ENCODE measurements at regions not wholly inside any gene's neighbourhood (a gene's known extent, or its start where the extent isn't known, plus 50 kb on each side); places are given as distances from the start of the nearest gene placed in this dataset.

DNA sequence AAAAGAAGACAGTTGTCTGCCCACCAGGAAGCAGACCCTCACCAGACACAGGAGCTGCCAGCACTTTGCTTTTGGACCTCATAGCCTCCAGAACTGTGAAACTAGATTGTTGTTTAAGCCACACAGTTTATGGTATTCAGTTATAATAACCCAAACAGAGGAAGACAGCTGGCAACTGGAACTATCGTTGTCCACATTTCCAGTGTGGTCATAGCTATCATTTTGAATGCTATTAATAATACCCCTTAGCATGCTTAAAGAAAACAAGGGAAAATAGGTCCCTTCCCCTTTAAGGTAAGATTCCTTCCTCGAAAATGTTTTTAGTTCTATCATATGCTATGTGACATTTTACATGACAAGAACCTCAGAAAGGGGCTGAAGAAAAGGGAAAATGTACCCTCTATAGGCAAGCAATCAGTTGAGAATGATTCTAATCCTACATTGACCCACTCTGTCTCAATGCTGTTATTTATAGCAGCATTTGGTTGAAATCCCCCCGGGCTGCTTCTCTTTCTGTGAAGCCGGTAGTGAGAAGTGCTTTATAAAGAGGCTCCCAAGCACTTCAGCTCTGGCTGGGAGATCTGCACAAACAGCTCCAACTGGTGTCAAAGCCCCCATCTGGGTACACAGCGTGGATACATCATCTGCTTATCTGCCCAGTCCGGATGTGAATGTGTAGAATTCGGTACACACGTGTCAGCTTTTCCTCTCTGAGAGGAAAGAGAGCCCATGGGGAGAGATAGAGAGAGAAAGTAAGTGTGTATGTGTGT, 221.2 kb upstream of the FLRT2 start:
- no peak for DNase-seq
- H3K4me1 ChIP-seq, result no peaks in the 10 kb centered on the region

DNA sequence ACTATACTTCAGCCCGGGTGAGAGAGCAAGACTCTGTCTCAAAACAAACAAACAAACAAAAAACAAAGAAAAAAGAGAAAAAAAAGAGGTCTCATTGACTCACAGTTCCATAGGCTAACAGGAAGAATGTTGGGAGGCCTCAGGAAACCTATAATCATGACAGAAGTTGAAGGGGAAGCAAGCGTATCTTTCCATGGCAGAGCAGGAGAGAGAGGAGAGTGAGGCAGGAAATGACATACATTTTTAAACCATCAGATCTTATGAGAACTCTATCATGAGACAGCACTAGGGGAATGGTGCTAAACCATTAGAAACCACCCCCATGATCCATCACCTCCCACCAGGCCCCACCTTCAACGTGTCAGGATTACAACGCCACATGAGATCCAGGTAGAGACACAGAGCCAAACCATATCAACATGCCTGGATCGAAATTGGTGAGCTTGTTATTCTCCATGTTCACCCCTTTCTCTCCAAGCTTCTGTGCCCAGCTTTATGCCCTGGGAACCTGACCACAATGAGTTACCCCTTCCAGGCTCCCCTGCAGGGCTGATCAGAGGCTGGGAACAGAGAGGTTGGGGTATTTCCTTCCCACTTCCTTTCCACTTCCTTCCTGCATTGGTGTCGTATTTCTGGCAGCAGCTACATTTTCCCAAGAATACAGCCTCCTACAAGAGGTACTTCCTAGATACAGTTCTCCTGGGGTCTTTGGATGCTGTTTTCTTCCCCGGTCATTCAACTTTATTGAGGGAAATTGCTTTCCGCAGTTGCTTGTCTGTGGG, 219.3 kb upstream of the FLRT2 start:
- Histone ChIP-seq H3K9me3 (no peaks in the 10 kb centered on the region), H3K36me3 (no peaks in the 10 kb centered on the region), H3K4me3 (replicated peaks in 1 of 3) (no peak overlapping the region), H3K27me3 (no peaks in the 10 kb centered on the region), H3K27ac (no peak overlapping the region), H3K4me1 (no peaks in the 10 kb centered on the region)
- TF ChIP-seq, protein P1, sequence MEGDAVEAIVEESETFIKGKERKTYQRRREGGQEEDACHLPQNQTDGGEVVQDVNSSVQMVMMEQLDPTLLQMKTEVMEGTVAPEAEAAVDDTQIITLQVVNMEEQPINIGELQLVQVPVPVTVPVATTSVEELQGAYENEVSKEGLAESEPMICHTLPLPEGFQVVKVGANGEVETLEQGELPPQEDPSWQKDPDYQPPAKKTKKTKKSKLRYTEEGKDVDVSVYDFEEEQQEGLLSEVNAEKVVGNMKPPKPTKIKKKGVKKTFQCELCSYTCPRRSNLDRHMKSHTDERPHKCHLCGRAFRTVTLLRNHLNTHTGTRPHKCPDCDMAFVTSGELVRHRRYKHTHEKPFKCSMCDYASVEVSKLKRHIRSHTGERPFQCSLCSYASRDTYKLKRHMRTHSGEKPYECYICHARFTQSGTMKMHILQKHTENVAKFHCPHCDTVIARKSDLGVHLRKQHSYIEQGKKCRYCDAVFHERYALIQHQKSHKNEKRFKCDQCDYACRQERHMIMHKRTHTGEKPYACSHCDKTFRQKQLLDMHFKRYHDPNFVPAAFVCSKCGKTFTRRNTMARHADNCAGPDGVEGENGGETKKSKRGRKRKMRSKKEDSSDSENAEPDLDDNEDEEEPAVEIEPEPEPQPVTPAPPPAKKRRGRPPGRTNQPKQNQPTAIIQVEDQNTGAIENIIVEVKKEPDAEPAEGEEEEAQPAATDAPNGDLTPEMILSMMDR (IDR thresholded peaks at IDR 0.05), result no peak
- no peak for TF ChIP-seq POLR2A (IDR thresholded peaks at IDR 0.05)
- intact Hi-C loops (cut with DNase I), result no loop called here
- DNase-seq, result no peak
- WGBS, 2 donors, result 90% methylated on average over 8 of the region's 8 CpGs

More for the DNA sequence above, 221.2 kb upstream of the FLRT2 start:
- TF ChIP-seq, protein P1 (IDR thresholded peaks at IDR 0.05), result no peak
- TF ChIP-seq POLR2A (IDR thresholded peaks at IDR 0.05), result no peak
- no peaks in the 10 kb centered on the region for H3K36me3 ChIP-seq
- no peaks in the 10 kb centered on the region for H3K9me3 ChIP-seq
- no peak overlapping the region for H3K27ac ChIP-seq
- WGBS, 2 donors, result 24 to 30% methylated on average over 8 of the region's 8 CpGs
- no peaks in the 10 kb centered on the region for H3K27me3 ChIP-seq
- intact Hi-C loops (cut with DNase I), result no loop called here
- H3K4me3 ChIP-seq (replicated peaks in 1 of 3), result no peak overlapping the region

- WGBS, 2 donors, result 59 to 61% methylated on average over 2 of the region's 2 CpGs
- intact Hi-C loops (cut with DNase I), result no loop called here
- no peak for DNase-seq
Observed at GRCh38 chr14:85313560-85314207, 216.3 kb upstream of the FLRT2 start.

GRCh38 chr14:85315290-85315689, 214.7 kb upstream of the FLRT2 start:
- WGBS, 2 donors, result 47 to 51% methylated on average over 3 of the region's 3 CpGs
- no peak for TF ChIP-seq POLR2A (IDR thresholded peaks at IDR 0.05)
- TF ChIP-seq, protein P1 (IDR thresholded peaks at IDR 0.05), result no peak
- intact Hi-C loops (cut with DNase I), result no loop called here

More at GRCh38 chr14:85313560-85314207, 216.3 kb upstream of the FLRT2 start:
- Histone ChIP-seq H3K4me1 (no peaks in the 10 kb centered on the region), H3K9me3 (no peaks in the 10 kb centered on the region), H3K27ac (no peak overlapping the region), H3K36me3 (no peaks in the 10 kb centered on the region), H3K27me3 (no peaks in the 10 kb centered on the region), H3K4me3 (replicated peaks in 1 of 3) (no peak overlapping the region)
- no peak for TF ChIP-seq POLR2A (IDR thresholded peaks at IDR 0.05)
- TF ChIP-seq, protein P1 (IDR thresholded peaks at IDR 0.05), result no peak

More at GRCh38 chr14:85315290-85315689, 214.7 kb upstream of the FLRT2 start:
- H3K4me3 ChIP-seq (replicated peaks in 1 of 3), result no peak overlapping the region
- H3K4me1 ChIP-seq, result no peaks in the 10 kb centered on the region
- no peaks in the 10 kb centered on the region for H3K27me3 ChIP-seq
- no peak overlapping the region for H3K27ac ChIP-seq
- no peaks in the 10 kb centered on the region for H3K36me3 ChIP-seq
- H3K9me3 ChIP-seq, result no peaks in the 10 kb centered on the region
- no peak for DNase-seq
